ENCODE measurements at regions not wholly inside any gene's neighbourhood (a gene's known extent, or its start where the extent isn't known, plus 50 kb on each side); places are given as distances from the start of the nearest gene placed in this dataset.

DNA sequence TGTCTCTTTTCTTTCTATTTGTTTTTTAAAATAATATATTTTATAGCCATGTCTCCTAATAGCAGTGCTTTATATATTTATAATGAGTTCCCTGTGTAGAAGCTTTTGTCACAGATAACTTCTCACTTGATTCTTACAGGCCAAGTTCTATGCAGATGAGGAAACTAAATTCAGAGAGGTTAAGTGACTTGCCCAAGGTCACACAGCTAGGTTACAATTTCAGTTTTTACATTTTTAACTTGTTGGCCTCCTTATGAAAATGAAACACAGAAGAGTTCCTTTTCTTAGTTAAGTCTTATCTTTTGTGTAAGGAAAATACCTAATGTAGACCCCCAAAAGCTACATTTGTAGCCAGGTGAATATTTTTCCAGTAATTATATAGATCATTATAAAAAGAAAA lies 83.3 kb upstream of the SOX2 start:
- H3K9me3 ChIP-seq (ENCODE audit: low read length) = no peaks in the 10 kb centered on the region
- no peak overlapping the region for H3K9ac ChIP-seq (ENCODE audit: low read length)
- no peaks in the 10 kb centered on the region for H3K36me3 ChIP-seq (ENCODE audit: insufficient read depth, low read length)
- H3K4me3 ChIP-seq (ENCODE audit: low read length) = no peak overlapping the region
- H3K27me3 ChIP-seq (ENCODE audit: low read length) = no peaks in the 10 kb centered on the region
- no peaks in the 10 kb centered on the region for H4K20me1 ChIP-seq (ENCODE audit: insufficient read depth, low read depth, low read length)
- DNase-seq = no peak
- no peaks in the 10 kb centered on the region for H3K79me2 ChIP-seq (ENCODE audit: low read length)
- H3K9me2 ChIP-seq (replicated peaks; ENCODE audit: insufficient read depth, low read length) = no peaks in the 10 kb centered on the region
- H3K4me1 ChIP-seq (ENCODE audit: low read length) = no peaks in the 10 kb centered on the region
- no peak overlapping the region for H2AFZ ChIP-seq (ENCODE audit: low read length)
- no peak overlapping the region for H3K27ac ChIP-seq (ENCODE audit: low read length)
- H3K4me2 ChIP-seq (ENCODE audit: low read depth, low read length, poor library complexity, severe bottlenecking) = no peak overlapping the region

GRCh38 chr3:181626036-181626435 lies 85.7 kb upstream of the SOX2 start:
- no peaks in the 10 kb centered on the region for H4K20me1 ChIP-seq (ENCODE audit: insufficient read depth, low read depth, low read length)
- no peak overlapping the region for H3K4me2 ChIP-seq (ENCODE audit: low read depth, low read length, poor library complexity, severe bottlenecking)
- no peaks in the 10 kb centered on the region for H3K79me2 ChIP-seq (ENCODE audit: low read length)
- no peak overlapping the region for H3K27ac ChIP-seq (ENCODE audit: low read length)
- no peak overlapping the region for H2AFZ ChIP-seq (ENCODE audit: low read length)
- no peak overlapping the region for H3K9ac ChIP-seq (ENCODE audit: low read length)
- no peaks in the 10 kb centered on the region for H3K36me3 ChIP-seq (ENCODE audit: insufficient read depth, low read length)
- H3K9me3 ChIP-seq (ENCODE audit: low read length) = no peaks in the 10 kb centered on the region
- DNase-seq = no peak
- no peaks in the 10 kb centered on the region for H3K9me2 ChIP-seq (replicated peaks; ENCODE audit: insufficient read depth, low read length)
- H3K4me1 ChIP-seq (ENCODE audit: low read length) = no peaks in the 10 kb centered on the region
- H3K4me3 ChIP-seq (ENCODE audit: low read length) = no peak overlapping the region
- no peaks in the 10 kb centered on the region for H3K27me3 ChIP-seq (ENCODE audit: low read length)

GRCh38 chr3:181623924-181624694 lies 87.6 kb upstream of the SOX2 start:
- no peaks in the 10 kb centered on the region for H3K36me3 ChIP-seq (ENCODE audit: insufficient read depth, low read length)
- H3K4me2 ChIP-seq (ENCODE audit: low read depth, low read length, poor library complexity, severe bottlenecking) = no peak overlapping the region
- no peak overlapping the region for H3K9ac ChIP-seq (ENCODE audit: low read length)
- no peak overlapping the region for H3K4me3 ChIP-seq (ENCODE audit: low read length)
- H3K27me3 ChIP-seq (ENCODE audit: low read length) = no peaks in the 10 kb centered on the region
- H3K9me3 ChIP-seq (ENCODE audit: low read length) = no peaks in the 10 kb centered on the region
- H4K20me1 ChIP-seq (ENCODE audit: insufficient read depth, low read depth, low read length) = no peaks in the 10 kb centered on the region
- no peaks in the 10 kb centered on the region for H3K79me2 ChIP-seq (ENCODE audit: low read length)
- H3K4me1 ChIP-seq (ENCODE audit: low read length) = no peaks in the 10 kb centered on the region
- no peak for DNase-seq
- H3K9me2 ChIP-seq (replicated peaks; ENCODE audit: insufficient read depth, low read length) = no peaks in the 10 kb centered on the region
- no peak overlapping the region for H2AFZ ChIP-seq (ENCODE audit: low read length)
- no peak overlapping the region for H3K27ac ChIP-seq (ENCODE audit: low read length)

DNA sequence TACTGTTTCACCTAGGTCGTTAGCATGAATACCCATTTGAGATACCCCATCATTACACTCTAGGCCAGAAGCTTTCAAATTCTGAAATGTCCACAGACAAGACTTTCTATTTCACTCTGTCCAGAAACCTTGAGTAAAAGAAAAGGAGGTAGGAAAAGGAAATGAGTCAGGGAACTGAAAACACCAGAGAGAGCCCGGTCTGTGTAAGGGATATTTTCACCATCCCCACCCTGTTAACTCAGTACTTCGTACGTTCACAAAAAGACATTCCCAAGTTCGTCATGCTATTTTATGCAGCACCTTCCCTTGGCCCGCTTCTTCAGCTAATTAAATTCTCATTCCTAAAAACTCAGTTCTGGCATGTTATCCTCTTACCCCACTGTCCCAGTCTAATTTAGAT lies 89.4 kb upstream of the SOX2 start:
- no peaks in the 10 kb centered on the region for H3K4me1 ChIP-seq (ENCODE audit: low read length)

GRCh38 chr3:181619897-181620296 lies 91.8 kb upstream of the SOX2 start:
- Histone ChIP-seq H3K9me3 (ENCODE audit: low read length) (no peaks in the 10 kb centered on the region), H3K27ac (ENCODE audit: low read length) (no peak overlapping the region), H3K79me2 (ENCODE audit: low read length) (no peaks in the 10 kb centered on the region), H3K4me3 (ENCODE audit: low read length) (no peak overlapping the region), H3K9me2 (replicated peaks; ENCODE audit: insufficient read depth, low read length) (no peaks in the 10 kb centered on the region), H2AFZ (ENCODE audit: low read length) (no peak overlapping the region), H3K9ac (ENCODE audit: low read length) (no peak overlapping the region), H3K36me3 (ENCODE audit: insufficient read depth, low read length) (no peaks in the 10 kb centered on the region), H3K27me3 (ENCODE audit: low read length) (no peaks in the 10 kb centered on the region), H3K4me1 (ENCODE audit: low read length) (no peaks in the 10 kb centered on the region), H4K20me1 (ENCODE audit: insufficient read depth, low read depth, low read length) (no peaks in the 10 kb centered on the region), H3K4me2 (ENCODE audit: low read depth, low read length, poor library complexity, severe bottlenecking) (no peak overlapping the region)
- no peak for DNase-seq

More for the DNA sequence above, 89.4 kb upstream of the SOX2 start:
- Histone ChIP-seq H3K79me2 (ENCODE audit: low read length) (no peaks in the 10 kb centered on the region), H3K9me3 (ENCODE audit: low read length) (no peaks in the 10 kb centered on the region), H2AFZ (ENCODE audit: low read length) (no peak overlapping the region), H3K9ac (ENCODE audit: low read length) (no peak overlapping the region), H3K4me3 (ENCODE audit: low read length) (no peak overlapping the region), H3K4me2 (ENCODE audit: low read depth, low read length, poor library complexity, severe bottlenecking) (no peak overlapping the region), H3K27ac (ENCODE audit: low read length) (no peak overlapping the region), H3K36me3 (ENCODE audit: insufficient read depth, low read length) (no peaks in the 10 kb centered on the region), H3K9me2 (replicated peaks; ENCODE audit: insufficient read depth, low read length) (no peaks in the 10 kb centered on the region), H4K20me1 (ENCODE audit: insufficient read depth, low read depth, low read length) (no peaks in the 10 kb centered on the region), H3K27me3 (ENCODE audit: low read length) (no peaks in the 10 kb centered on the region)
- DNase-seq = no peak

DNA sequence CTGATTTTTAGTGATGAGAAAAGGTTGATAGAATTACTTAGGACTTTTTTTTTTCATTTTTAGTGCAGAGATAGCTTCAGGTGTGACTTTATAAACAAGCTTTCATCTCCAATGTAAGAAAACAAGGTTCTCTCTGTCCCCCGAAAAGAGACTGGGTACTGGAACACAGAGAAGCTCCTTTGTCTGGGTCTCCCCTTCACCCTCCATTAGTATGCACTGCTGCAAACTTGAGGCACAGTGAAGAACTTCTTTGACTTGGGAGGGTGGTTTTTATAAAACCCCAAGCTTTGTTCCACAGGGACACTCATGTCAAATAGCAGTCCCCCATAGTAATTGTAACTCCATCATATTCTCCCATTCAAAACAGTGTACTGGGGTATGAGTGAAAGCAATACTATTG lies 93.5 kb upstream of the SOX2 start:
- DNase-seq = no peak
- Histone ChIP-seq H3K27me3 (ENCODE audit: low read length) (no peaks in the 10 kb centered on the region), H3K9ac (ENCODE audit: low read length) (no peak overlapping the region), H3K36me3 (ENCODE audit: insufficient read depth, low read length) (no peaks in the 10 kb centered on the region), H2AFZ (ENCODE audit: low read length) (no peak overlapping the region), H3K27ac (ENCODE audit: low read length) (no peak overlapping the region), H3K4me2 (ENCODE audit: low read depth, low read length, poor library complexity, severe bottlenecking) (no peak overlapping the region), H3K4me3 (ENCODE audit: low read length) (no peak overlapping the region), H4K20me1 (ENCODE audit: insufficient read depth, low read depth, low read length) (no peaks in the 10 kb centered on the region), H3K9me2 (replicated peaks; ENCODE audit: insufficient read depth, low read length) (no peaks in the 10 kb centered on the region), H3K9me3 (ENCODE audit: low read length) (no peaks in the 10 kb centered on the region), H3K4me1 (ENCODE audit: low read length) (no peaks in the 10 kb centered on the region), H3K79me2 (ENCODE audit: low read length) (no peaks in the 10 kb centered on the region)

DNA sequence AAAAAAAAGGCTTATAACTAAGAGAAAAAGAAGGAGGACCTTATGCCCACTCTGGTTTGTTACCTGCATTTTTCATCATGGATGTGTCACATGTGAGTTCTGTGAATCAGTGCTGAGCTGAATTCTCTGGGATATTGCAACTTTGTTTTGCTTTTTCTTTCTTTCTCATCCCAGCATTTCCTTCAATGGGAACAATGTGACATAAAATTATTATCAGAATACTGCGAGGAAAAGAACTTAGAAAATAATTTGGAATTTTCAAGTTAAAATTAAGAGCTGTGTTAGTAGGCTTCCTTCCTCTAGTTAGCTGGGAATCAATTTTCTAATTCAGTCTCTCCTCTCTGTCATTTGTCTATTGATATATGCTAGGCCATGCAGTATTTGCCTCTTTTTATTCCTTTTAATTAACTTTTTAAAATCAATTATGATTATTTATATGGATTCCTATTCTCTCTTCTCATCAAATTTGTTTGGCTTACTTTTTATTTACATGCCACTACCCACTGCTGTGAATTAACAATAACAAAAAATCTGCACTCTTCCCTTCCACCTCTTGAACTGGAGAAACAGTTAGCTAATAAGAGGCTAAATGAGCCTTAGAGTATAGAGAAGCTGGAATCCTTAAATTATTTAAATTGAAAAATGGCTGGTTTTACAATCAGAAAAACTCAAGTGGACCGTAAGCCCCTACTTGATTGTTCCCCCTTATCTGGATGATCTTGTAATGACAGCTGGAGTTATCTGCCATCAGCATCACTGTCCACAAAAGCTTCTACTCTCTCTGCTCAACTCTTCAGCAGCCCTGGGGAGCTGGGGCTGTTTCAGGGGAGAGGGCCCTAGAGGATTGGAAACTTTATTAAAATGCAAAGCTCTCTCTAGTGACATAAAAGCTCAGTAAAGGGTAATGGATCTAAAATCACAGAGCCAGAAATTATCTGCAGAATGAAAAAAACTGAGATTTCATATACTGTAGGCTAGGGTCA lies 95.3 kb upstream of the SOX2 start:
- Histone ChIP-seq H3K9ac (ENCODE audit: low read length) (no peak overlapping the region), H3K79me2 (ENCODE audit: low read length) (no peaks in the 10 kb centered on the region), H3K36me3 (ENCODE audit: insufficient read depth, low read length) (no peaks in the 10 kb centered on the region), H3K9me3 (ENCODE audit: low read length) (no peaks in the 10 kb centered on the region), H3K27me3 (ENCODE audit: low read length) (no peaks in the 10 kb centered on the region), H3K9me2 (replicated peaks; ENCODE audit: insufficient read depth, low read length) (no peaks in the 10 kb centered on the region), H3K4me2 (ENCODE audit: low read depth, low read length, poor library complexity, severe bottlenecking) (no peak overlapping the region), H3K4me3 (ENCODE audit: low read length) (no peak overlapping the region), H4K20me1 (ENCODE audit: insufficient read depth, low read depth, low read length) (no peaks in the 10 kb centered on the region), H3K27ac (ENCODE audit: low read length) (no peak overlapping the region), H2AFZ (ENCODE audit: low read length) (no peak overlapping the region), H3K4me1 (ENCODE audit: low read length) (no peaks in the 10 kb centered on the region)
- no peak for DNase-seq

- H3K27ac ChIP-seq (ENCODE audit: low read length) = no peak overlapping the region
Observed at GRCh38 chr3:181615666-181616065, 96.1 kb upstream of the SOX2 start.

More at GRCh38 chr3:181615666-181616065, 96.1 kb upstream of the SOX2 start:
- Histone ChIP-seq H3K9ac (ENCODE audit: low read length) (no peak overlapping the region), H3K4me1 (ENCODE audit: low read length) (no peaks in the 10 kb centered on the region), H3K9me2 (replicated peaks; ENCODE audit: insufficient read depth, low read length) (no peaks in the 10 kb centered on the region), H3K79me2 (ENCODE audit: low read length) (no peaks in the 10 kb centered on the region), H3K4me2 (ENCODE audit: low read depth, low read length, poor library complexity, severe bottlenecking) (no peak overlapping the region), H3K4me3 (ENCODE audit: low read length) (no peak overlapping the region), H2AFZ (ENCODE audit: low read length) (no peak overlapping the region), H4K20me1 (ENCODE audit: insufficient read depth, low read depth, low read length) (no peaks in the 10 kb centered on the region), H3K36me3 (ENCODE audit: insufficient read depth, low read length) (no peaks in the 10 kb centered on the region), H3K9me3 (ENCODE audit: low read length) (no peaks in the 10 kb centered on the region), H3K27me3 (ENCODE audit: low read length) (no peaks in the 10 kb centered on the region)
- DNase-seq = no peak
